ENCODE measurements at regions not wholly inside any gene's neighbourhood (a gene's known extent, or its start where the extent isn't known, plus 50 kb on each side); places are given as distances from the start of the nearest gene placed in this dataset.

DNA sequence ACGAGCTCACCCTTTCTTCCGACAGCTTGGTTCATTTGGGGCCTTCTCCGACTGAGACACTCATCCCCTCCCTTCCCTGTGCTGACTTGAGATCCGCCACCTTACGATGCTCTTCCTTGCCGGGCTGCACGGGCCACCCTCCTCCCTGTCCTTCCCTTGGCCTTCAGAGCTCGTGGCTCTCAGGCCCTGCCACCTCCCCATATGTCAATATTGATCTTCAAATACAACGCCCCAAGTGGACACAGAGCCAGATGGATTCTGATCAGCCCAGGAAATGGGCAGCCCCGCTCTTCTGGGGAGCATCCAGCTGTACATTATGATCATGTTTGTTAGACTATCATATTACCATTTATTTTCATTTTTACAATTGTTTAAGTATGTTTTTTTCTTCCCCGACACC, 812.8 kb downstream of the TBC1D22A start:
- no peak for DNase-seq

GRCh38 chr22:47574556-47574955, 812.1 kb downstream of the TBC1D22A start:
- DNase-seq, result no peak

DNA sequence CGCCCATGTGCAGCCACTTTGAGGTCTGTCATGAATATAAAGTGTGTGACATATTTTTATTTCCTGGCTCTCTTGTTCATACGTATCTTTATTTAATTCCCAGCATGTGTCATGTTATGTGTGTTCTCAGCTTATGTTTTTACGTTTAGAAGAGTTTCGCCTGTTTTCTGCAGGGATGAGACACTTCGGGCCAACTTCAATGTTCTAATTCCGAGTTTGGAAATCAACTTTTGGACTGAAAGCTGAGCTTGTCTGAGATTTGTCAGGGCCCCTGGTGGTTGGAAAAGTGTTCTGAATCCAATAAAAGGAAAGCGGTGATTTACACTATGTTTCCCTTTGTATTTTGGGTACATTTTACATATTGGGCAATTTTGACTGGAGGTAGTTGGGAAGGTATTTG, 810.7 kb downstream of the TBC1D22A start:
- no peak for DNase-seq

DNA sequence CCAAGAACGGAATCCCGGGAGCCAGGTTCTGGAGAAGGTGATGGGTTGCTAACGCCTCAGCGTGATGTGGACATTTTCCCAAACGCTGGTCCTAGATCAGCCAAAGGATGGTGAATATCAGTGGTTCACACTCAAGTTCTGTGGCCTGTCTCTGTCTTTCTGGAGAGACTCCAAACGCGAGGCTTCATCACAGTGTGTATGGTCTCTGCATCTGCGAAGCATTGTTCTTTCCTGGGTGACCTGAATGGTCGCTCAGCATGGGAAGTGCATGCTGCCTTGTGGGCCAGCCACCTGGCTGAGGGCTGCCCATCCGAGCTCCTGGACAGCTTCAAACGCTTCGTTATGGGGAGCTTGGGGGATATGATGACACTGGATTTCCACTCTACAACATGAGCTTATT, 810.0 kb downstream of the TBC1D22A start:
- DNase-seq, result no peak

- DNase-seq, result no peak
These were observed 809.2 kb downstream of the TBC1D22A start for GRCh38 chr22:47571616-47572015.

- no peak for DNase-seq
These were observed 808.4 kb downstream of the TBC1D22A start for GRCh38 chr22:47570851-47571250.

DNA sequence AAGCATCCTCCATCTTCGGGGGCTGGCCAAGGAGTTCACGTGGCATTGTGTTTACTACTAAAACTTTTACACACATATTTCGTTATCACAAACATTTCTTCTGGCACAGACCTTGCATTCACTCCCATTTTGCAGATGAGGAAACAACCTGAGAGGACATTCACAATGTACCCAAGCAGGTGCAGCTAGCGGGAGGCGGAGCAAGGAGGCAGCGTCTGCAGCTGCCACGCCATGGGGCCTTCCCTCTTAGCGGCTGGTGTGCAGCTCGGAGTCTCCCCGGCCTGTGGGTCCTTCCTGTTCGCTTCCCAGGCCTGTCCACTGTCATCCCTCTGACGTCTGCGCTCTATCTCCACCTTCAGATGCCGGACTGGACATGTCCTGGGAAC, 807.8 kb downstream of the TBC1D22A start:
- DNase-seq, result no peak

- DNase-seq, result no peak
These were observed 807.2 kb downstream of the TBC1D22A start for GRCh38 chr22:47569389-47570299.

GRCh38 chr22:47568700-47569099, 806.2 kb downstream of the TBC1D22A start:
- DNase-seq, result no peak

- DNase-seq, result no peak
These were observed 805.0 kb downstream of the TBC1D22A start for GRCh38 chr22:47567126-47568090.

DNA sequence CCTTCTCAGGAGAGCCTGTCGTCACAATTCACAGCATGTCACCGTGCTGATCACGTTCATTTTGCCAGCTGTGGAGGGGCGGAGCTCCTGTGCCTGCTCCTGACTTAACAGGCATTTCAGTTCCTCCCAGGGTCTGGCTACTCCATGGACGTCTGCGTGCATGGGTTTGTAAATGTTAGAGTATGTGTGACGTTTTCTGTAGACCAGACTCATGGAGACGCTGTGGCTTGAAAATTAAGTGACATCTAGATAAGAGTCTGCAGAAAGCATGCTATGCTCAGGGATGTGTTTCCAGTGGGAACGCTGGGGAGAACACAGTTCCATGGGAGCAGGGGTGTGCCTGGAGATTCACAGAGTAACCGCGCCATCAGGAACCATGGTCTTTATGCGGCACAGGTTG, 804.0 kb downstream of the TBC1D22A start:
- no peak for DNase-seq

- DNase-seq, result no peak
These were observed 803.2 kb downstream of the TBC1D22A start for GRCh38 chr22:47565607-47566006.

- DNase-seq, result no peak
These were observed 802.4 kb downstream of the TBC1D22A start for GRCh38 chr22:47564651-47565434.

DNA sequence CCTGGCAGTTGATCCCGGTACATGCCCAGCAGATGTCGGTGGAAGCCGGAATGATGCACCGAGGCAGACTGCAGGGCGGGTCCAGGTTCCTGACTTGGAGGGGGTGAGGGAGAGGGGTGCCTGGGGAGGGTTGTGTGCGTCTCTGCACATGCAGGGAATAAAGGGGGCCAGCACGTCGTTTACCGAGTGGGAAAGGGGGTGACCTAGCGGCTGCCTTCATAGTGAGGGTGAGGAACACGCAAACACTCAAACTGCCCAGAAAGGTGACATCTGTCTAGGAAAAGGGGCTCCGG, 801.7 kb downstream of the TBC1D22A start:
- DNase-seq, result no peak

DNA sequence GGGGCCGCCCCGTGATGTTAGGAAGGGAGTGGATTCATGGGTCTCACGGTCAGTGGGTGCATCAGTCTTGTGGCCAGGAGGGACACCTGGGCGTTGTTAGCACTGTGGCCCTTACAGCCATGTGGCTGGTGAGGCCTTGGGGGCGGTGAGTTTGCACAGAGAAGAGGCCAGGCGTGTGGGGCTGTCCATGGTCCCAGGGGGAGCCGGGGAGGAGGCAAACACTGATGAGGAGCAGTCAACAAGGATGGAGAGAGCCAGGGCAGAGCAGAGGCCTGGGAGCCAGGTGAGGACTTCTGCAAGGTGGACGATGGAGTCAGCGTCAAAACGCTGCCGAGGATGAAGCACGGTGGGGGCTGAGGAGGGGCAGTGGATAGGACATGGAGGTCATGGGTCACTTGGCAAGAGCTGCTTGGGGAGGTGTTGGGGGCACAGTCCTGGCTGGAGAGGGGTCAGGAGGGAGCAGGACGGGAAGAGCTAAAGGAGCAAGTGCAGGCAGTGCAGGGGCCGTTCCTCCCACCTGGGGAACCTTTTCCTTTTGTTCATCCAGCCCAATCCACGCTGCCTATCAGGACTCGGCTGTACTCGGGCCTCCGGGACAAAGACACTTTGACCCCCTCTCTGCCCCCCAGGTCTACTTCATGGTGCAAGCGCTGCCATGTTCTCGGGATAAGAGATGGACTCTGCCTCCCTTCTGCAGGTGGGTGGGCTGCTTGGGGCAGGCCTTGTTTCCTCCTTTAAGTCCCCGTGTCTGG, 801.1 kb downstream of the TBC1D22A start:
- DNase-seq, result no peak

DNA sequence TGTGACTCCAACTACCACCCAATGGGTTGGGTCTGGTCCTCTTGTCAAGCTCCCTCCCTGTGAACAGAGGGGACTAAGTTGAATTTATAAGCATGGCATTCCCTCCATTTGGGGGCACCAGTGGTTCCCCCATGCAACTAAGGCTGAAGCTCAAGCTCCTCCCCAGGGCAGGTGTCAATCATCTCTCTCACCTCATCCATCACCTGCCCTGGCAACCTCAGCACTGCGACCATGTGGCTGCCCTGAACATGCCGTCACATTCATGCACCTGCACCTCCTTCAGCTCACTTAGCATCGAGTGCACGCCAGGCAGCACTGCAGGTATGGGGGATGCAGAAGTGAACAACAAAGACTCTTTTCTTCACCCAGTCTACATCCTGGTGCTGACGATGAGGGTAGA, 799.3 kb downstream of the TBC1D22A start:
- no peak for DNase-seq

- DNase-seq, result no peak
These were observed 798.7 kb downstream of the TBC1D22A start for GRCh38 chr22:47561115-47561675.

DNA sequence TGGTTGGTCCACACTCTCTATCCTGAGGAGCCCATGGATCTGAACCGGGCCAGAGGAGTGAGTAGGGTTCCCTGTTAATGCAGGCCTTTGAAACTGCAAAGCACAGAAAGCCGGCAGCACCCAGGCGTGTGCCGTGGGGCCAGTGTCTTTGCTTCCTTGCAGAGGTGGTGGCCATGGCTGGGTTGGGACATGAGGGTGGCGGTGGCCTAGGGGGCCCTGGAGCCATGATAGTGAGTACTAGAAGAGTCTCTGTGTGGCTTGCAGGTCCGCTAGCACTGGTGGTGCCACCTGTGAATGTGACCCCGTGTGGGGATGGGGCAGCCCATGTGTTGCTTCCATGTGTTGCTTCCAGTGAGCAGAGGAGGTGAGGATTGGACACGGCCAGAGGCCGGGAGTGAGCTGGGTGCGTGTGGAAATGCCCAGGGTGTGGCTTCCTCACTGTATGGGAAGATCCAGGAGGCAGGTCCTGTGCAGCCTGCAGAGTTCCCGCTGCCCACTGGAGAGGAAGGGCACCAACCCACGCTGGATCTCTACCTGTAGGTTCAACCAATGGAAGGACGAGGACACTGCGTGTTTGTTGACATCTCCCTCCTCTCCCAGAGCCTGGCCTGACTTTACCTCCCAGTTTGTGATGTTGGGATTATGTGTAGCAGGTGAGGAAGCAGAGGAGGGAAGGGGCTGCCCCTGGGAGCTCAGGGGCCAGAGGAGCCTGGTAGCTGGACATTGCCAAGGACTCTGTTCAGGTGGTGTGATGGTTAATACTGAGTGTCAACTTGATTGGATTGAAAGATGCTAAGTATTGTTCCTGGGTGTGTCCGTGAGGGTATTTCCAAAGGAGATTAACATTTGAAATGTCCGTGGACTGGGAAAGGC, 796.6 kb downstream of the TBC1D22A start:
- DNase-seq, result no peak

DNA sequence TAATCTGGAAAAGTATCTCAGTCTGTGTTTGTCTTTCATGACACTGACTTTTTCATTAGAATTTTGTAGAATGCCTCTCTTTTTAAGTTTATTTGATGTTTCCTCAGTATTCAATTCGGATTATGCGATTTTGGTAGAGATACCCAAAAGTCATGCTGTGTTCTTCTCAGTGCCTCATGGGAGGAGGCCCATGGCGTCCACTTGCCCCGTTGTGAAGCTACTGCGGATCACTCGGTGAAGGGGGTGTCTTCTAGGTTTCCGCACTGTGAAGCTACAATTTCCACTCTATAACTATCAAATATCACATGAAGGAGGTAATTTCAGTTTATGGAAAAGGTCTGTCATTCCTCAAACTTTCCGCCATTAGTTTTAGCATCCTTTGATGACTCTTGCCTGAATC, 794.0 kb downstream of the TBC1D22A start:
- DNase-seq, result no peak

- DNase-seq, result no peak
These were observed 791.0 kb downstream of the TBC1D22A start for GRCh38 chr22:47553436-47553835.
